ENCODE measurements at regions not wholly inside any gene's neighbourhood (a gene's known extent, or its start where the extent isn't known, plus 50 kb on each side); places are given as distances from the start of the nearest gene placed in this dataset.
"Not testable (repeated sequence)": the region's sequence is repeated elsewhere in the genome, so short reads cannot be mapped to it uniquely, and the experiment has no call there.

DNA sequence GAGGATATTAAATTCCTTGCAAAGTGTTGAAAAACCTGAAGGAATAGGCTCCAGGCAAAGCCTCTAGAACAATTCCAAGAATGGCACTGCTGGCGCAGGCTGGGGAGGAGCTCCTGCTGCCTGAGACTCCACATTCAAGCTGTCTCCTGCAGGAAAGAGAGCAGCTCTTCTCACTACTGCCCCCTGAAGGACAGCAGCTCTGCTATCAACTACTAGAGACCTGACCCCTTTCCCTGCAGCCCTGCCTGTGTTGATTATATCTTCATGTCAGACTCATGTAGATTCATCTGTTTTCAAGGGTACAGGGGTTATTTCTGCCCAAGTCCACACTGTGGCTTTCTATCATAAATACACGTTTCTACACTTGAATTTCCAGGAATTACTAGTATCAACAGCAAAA is 249.7 kb downstream of the RPIA start:
- H3K27ac Mint-ChIP-seq (ENCODE audit: unreplicated experiment); H3K27me3 ChIP-seq (replicated peaks; ENCODE audit: control insufficient read depth, insufficient read depth, low read length); H3K9me3 Mint-ChIP-seq (ENCODE audit: unreplicated experiment); H3K4me3 ChIP-seq (ENCODE audit: low read depth, low read length); H3K4me1 Mint-ChIP-seq (ENCODE audit: low read depth, unreplicated experiment); POLR2A ChIA-PET; H3K36me3 ChIP-seq (ENCODE audit: control insufficient read depth, insufficient read depth, low read length); H3K27me3 Mint-ChIP-seq (ENCODE audit: insufficient read depth, unreplicated experiment); H3K9me3 ChIP-seq; H3K4me3 Mint-ChIP-seq (ENCODE audit: unreplicated experiment); H3K4me1 ChIP-seq; BruUV-seq (replicated peaks); intact Hi-C loops (cut with micrococcal nuclease; ENCODE audit: unreplicated experiment); H3K36me3 Mint-ChIP-seq (ENCODE audit: insufficient read depth, unreplicated experiment): not testable (repeated sequence)
- CTCF ChIA-PET: interaction anchor here (0.9 to 1.0 kb wide), 2 partner anchors 25 to 37 kb away, joined by 3 to 5 read pairs; no protein-coding TSS in a partner anchor
- TF ChIP-seq, protein P1, sequence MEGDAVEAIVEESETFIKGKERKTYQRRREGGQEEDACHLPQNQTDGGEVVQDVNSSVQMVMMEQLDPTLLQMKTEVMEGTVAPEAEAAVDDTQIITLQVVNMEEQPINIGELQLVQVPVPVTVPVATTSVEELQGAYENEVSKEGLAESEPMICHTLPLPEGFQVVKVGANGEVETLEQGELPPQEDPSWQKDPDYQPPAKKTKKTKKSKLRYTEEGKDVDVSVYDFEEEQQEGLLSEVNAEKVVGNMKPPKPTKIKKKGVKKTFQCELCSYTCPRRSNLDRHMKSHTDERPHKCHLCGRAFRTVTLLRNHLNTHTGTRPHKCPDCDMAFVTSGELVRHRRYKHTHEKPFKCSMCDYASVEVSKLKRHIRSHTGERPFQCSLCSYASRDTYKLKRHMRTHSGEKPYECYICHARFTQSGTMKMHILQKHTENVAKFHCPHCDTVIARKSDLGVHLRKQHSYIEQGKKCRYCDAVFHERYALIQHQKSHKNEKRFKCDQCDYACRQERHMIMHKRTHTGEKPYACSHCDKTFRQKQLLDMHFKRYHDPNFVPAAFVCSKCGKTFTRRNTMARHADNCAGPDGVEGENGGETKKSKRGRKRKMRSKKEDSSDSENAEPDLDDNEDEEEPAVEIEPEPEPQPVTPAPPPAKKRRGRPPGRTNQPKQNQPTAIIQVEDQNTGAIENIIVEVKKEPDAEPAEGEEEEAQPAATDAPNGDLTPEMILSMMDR (IDR thresholded peaks at IDR 0.05; ENCODE audit: insufficient read depth in 1 of 2, low read depth in 1 of 2, low read length in 1 of 2, severe bottlenecking in 1 of 2, unreplicated experiment in 1 of 2): peak; percentile 35 to 46
- DNase-seq: peak; percentile 41 to 52

DNA sequence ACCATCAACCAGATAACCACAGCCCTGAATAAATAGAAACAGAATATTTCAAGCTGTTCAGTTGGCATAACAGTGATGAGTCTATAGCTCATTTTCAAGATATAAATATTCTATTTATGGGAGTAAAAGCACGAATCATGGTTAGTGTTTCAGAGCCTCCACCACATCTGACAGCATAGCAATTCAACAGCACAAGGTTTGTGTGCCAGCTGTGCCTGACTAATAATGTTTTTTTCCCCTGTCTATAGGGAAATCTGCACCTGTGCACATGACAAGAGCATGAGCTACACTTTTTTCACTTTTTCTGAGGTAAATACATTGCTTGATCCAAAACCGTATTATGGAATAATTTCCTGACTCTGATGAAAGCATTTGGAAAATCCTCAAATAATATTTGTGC is 251.3 kb downstream of the RPIA start:
- no peak overlapping the region for H3K27ac Mint-ChIP-seq (ENCODE audit: unreplicated experiment)
- H3K9me3 Mint-ChIP-seq (ENCODE audit: unreplicated experiment): no peaks in the 10 kb centered on the region
- H3K27me3 Mint-ChIP-seq (ENCODE audit: insufficient read depth, unreplicated experiment): peaks cover 4% of the 10 kb centered on the region
- no peaks in the 10 kb centered on the region for H3K4me1 Mint-ChIP-seq (ENCODE audit: low read depth, unreplicated experiment)
- no peaks in the 10 kb centered on the region for H3K4me1 ChIP-seq
- ChIA-PET POLR2A (no interaction called here), CTCF (interaction anchor here (0.6 kb wide), 1 partner anchor 110 kb away, joined by 3 read pairs; no protein-coding TSS in a partner anchor)
- H3K36me3 Mint-ChIP-seq (ENCODE audit: insufficient read depth, unreplicated experiment): no peaks in the 10 kb centered on the region
- DNase-seq: no peak
- intact Hi-C loops (cut with micrococcal nuclease; ENCODE audit: unreplicated experiment): no loop called here
- H3K4me3 ChIP-seq (ENCODE audit: low read depth, low read length): no peak overlapping the region
- BruUV-seq (replicated peaks): no TSS peak
- H3K9me3 ChIP-seq: no peaks in the 10 kb centered on the region
- no peaks in the 10 kb centered on the region for H3K36me3 ChIP-seq (ENCODE audit: control insufficient read depth, insufficient read depth, low read length)
- no peak overlapping the region for H3K4me3 Mint-ChIP-seq (ENCODE audit: unreplicated experiment)
- TF ChIP-seq, protein P1 (IDR thresholded peaks at IDR 0.05; ENCODE audit: insufficient read depth in 1 of 2, low read depth in 1 of 2, low read length in 1 of 2, severe bottlenecking in 1 of 2, unreplicated experiment in 1 of 2): no peak
- no peaks in the 10 kb centered on the region for H3K27me3 ChIP-seq (replicated peaks; ENCODE audit: control insufficient read depth, insufficient read depth, low read length)

DNA sequence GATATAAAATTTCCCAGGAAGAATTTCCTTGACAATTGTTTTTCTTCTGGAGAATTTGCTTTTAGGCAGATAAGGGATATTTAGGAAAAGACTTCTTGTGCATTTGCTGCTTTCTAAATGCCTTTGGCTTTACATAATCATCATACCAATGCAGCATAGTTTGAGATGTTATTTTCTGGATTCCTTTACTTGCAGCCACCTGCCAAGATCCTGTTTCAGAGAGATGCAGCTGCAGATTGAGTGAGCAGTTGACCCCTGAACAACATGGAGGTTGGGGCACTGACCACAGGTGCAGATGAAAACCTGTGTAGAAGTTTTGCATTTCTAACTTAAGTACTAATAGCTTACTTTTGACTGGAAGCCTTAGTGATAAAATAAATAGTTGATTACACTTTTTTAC is 257.9 kb downstream of the RPIA start:
- Mint-ChIP-seq H3K4me1 (ENCODE audit: low read depth, unreplicated experiment) (no peaks in the 10 kb centered on the region), H3K36me3 (ENCODE audit: insufficient read depth, unreplicated experiment) (no peaks in the 10 kb centered on the region), H3K27me3 (ENCODE audit: insufficient read depth, unreplicated experiment) (peaks cover 14% of the 10 kb centered on the region), H3K4me3 (ENCODE audit: unreplicated experiment) (no peak overlapping the region), H3K9me3 (ENCODE audit: unreplicated experiment) (no peaks in the 10 kb centered on the region), H3K27ac (ENCODE audit: unreplicated experiment) (no peak overlapping the region)
- Histone ChIP-seq H3K4me1 (no peaks in the 10 kb centered on the region), H3K27me3 (replicated peaks; ENCODE audit: control insufficient read depth, insufficient read depth, low read length) (no peaks in the 10 kb centered on the region), H3K36me3 (ENCODE audit: control insufficient read depth, insufficient read depth, low read length) (no peaks in the 10 kb centered on the region), H3K9me3 (no peaks in the 10 kb centered on the region), H3K4me3 (ENCODE audit: low read depth, low read length) (no peak overlapping the region)
- BruUV-seq (replicated peaks): no TSS peak
- no peak for DNase-seq
- intact Hi-C loops (cut with micrococcal nuclease; ENCODE audit: unreplicated experiment): no loop called here
- POLR2A ChIA-PET: no interaction called here
- TF ChIP-seq, protein P1 (IDR thresholded peaks at IDR 0.05; ENCODE audit: insufficient read depth in 1 of 2, low read depth in 1 of 2, low read length in 1 of 2, severe bottlenecking in 1 of 2, unreplicated experiment in 1 of 2): no peak
- CTCF ChIA-PET: no interaction called here
